T-helper 2 cell treated with Interferon-gamma antibody and Interleukin-4, amounts not matched to agents 5 μg/mL and 100 μg/mL, for 36 hours (primary cell): ENCODE measurements at regions not wholly inside any gene's neighbourhood (a gene's known extent, or its start where the extent isn't known, plus 50 kb on each side); places are given as distances from the start of the nearest gene placed in this dataset.

Experiments
- DNase-seq: peaks from one replicate; pipeline ENCODE4 v3.0.0; 2021; ENCODE audit warnings: low spot score
- H3K27ac Mint-ChIP-seq: one replicate; pipeline ENCODE4 v1.8.0; 2021; ENCODE audit warnings: mild to moderate bottlenecking, mixed read lengths
- H3K27me3 Mint-ChIP-seq: one replicate; pipeline ENCODE4 v1.8.0; 2021; ENCODE audit warnings: low read depth, mixed read lengths
- H3K36me3 Mint-ChIP-seq: one replicate; pipeline ENCODE4 v1.8.0; 2021; ENCODE audit warnings: low read depth, mixed read lengths
- H3K4me1 Mint-ChIP-seq: one replicate; pipeline ENCODE4 v1.8.0; 2021; ENCODE audit warnings: low read depth, mixed read lengths
- H3K4me3 Mint-ChIP-seq: one replicate; pipeline ENCODE4 v1.8.0; 2022; ENCODE audit warnings: mild to moderate bottlenecking, moderate library complexity, mixed read lengths
- H3K9me3 Mint-ChIP-seq: one replicate; pipeline ENCODE4 v1.8.0; 2021; ENCODE audit warnings: mixed read lengths

DNA sequence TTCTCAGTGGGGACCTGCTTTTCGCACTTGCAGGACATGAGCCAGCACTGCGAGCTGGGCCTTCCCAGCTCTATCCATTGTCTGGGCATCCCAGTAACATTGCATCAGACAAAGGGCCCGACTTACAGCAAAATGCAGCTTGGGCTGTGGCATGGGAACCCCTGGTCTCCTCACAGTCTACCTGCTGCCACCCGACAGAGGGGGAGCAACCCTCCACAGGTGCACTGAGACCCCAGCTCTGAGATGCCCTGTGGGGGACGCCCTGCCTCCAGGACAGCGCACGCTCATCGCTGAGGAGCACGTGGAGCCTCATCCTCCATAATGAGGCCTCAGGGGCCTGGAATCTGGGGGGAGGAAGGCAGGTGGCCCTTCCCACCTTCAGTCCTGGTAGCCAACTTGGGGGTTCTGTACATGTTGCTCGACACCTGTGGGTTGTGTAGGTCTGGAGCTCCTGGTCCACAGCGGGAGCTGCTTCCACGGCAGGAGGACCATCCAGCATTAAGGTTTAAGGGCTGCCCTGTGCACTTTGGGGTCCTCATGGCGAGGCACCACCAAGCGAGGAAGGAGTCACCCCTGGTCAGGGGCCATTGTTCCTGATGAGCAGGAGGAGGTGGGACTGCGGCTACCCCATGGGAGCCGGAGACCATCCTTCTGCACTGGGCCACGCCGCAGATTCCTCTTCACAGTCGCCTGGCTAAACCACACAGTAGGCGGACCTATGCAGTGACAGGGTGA lies 376.5 kb upstream of the IRX1 start:
- no peak for DNase-seq
- no peaks in the 10 kb centered on the region for H3K4me1 Mint-ChIP-seq
- no peak overlapping the region for H3K4me3 Mint-ChIP-seq
- H3K27ac Mint-ChIP-seq = no peak overlapping the region
- H3K36me3 Mint-ChIP-seq = no peaks in the 10 kb centered on the region
- H3K27me3 Mint-ChIP-seq = no peaks in the 10 kb centered on the region
- H3K9me3 Mint-ChIP-seq = peaks cover 3% of the 10 kb centered on the region

- Mint-ChIP-seq H3K4me3 (no peak overlapping the region), H3K27ac (no peak overlapping the region), H3K4me1 (no peaks in the 10 kb centered on the region), H3K36me3 (no peaks in the 10 kb centered on the region), H3K27me3 (no peaks in the 10 kb centered on the region), H3K9me3 (peaks cover 6% of the 10 kb centered on the region)
- DNase-seq = no peak
These were observed 377.7 kb upstream of the IRX1 start for GRCh38 chr5:3217771-3218495.

DNA sequence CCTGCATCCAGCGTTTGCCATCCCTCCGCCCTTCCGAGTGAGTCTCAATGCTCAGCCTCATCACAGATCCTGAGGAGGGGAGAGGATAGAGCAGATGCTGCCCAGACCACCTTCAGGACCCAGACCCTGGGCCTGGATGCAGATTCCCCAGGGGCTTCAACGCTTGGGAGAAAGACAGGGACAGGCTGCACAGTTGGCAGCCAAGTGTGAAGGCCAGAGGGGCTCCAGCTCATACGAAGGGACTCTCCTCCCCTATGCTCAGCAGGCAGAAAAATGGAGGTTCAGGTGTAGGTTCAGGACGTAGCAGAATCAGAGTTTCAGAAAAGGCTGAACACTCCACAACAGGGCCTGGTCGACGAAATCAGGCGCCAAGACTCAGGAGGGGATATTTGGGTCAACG lies 378.5 kb upstream of the IRX1 start:
- peaks cover 10% of the 10 kb centered on the region for H3K9me3 Mint-ChIP-seq
- no peak overlapping the region for H3K27ac Mint-ChIP-seq
- H3K36me3 Mint-ChIP-seq = no peaks in the 10 kb centered on the region
- H3K27me3 Mint-ChIP-seq = no peaks in the 10 kb centered on the region
- H3K4me3 Mint-ChIP-seq = no peak overlapping the region
- DNase-seq = no peak
- H3K4me1 Mint-ChIP-seq = no peaks in the 10 kb centered on the region

- no peaks in the 10 kb centered on the region for H3K4me1 Mint-ChIP-seq
- no peak for DNase-seq
- no peaks in the 10 kb centered on the region for H3K27me3 Mint-ChIP-seq
These were observed 379.2 kb upstream of the IRX1 start for GRCh38 chr5:3216386-3216785.

GRCh38 chr5:3214838-3215374 lies 380.7 kb upstream of the IRX1 start:
- no peak overlapping the region for H3K4me3 Mint-ChIP-seq
- H3K27ac Mint-ChIP-seq = no peak overlapping the region
- H3K4me1 Mint-ChIP-seq = no peaks in the 10 kb centered on the region
- no peaks in the 10 kb centered on the region for H3K27me3 Mint-ChIP-seq
- H3K9me3 Mint-ChIP-seq = peaks cover 14% of the 10 kb centered on the region
- no peaks in the 10 kb centered on the region for H3K36me3 Mint-ChIP-seq
- DNase-seq = no peak

More at GRCh38 chr5:3216386-3216785, 379.2 kb upstream of the IRX1 start:
- Mint-ChIP-seq H3K27ac (no peak overlapping the region), H3K36me3 (no peaks in the 10 kb centered on the region), H3K9me3 (peaks cover 10% of the 10 kb centered on the region), H3K4me3 (no peak overlapping the region)

DNA sequence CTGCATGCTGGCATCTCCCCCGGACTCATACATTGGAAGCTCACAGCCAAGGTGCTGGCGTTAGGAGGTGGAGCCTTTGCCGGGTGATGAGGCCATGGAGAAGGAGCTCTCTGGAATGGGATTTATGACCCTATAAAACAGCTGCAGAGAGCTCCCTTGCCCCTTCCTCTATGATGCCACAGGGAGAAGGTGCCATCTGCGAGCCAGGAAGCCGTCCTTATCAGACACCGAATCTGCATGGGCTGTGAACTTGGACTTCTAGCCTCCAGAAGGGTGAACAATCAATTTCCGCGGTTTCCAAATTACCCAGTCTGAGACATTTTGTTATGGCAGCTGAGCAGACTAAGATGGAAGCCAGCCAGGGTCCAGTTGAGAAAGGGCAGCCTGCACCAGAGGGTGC lies 381.2 kb upstream of the IRX1 start:
- no peak for DNase-seq
- H3K4me3 Mint-ChIP-seq = no peak overlapping the region
- H3K4me1 Mint-ChIP-seq = no peaks in the 10 kb centered on the region
- no peaks in the 10 kb centered on the region for H3K36me3 Mint-ChIP-seq
- H3K27me3 Mint-ChIP-seq = no peaks in the 10 kb centered on the region
- no peak overlapping the region for H3K27ac Mint-ChIP-seq
- H3K9me3 Mint-ChIP-seq = peaks cover 14% of the 10 kb centered on the region

DNA sequence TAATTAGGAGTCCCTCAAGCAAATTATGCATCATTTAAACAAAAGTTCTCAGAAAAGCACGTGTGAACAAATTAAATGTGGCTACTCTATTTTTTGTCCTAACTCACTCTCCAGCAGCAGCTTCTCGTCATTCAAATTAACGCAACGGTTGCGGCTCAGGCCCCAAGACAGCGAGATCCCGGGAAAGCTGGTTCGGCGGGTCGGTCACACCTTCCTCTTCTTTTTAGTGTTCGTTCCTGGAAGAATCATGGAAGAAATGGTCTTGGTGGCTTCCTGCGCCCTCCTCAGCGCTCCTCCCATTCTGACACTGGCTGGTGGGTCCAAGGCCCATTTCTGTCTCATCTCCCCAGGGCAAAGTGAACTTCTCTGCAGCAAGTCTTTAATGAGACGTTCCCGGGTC lies 382.8 kb upstream of the IRX1 start:
- H3K9me3 Mint-ChIP-seq = peaks cover 16% of the 10 kb centered on the region
- H3K4me3 Mint-ChIP-seq = no peak overlapping the region
- no peaks in the 10 kb centered on the region for H3K4me1 Mint-ChIP-seq
- H3K27me3 Mint-ChIP-seq = no peaks in the 10 kb centered on the region
- no peak overlapping the region for H3K27ac Mint-ChIP-seq
- DNase-seq = no peak
- no peaks in the 10 kb centered on the region for H3K36me3 Mint-ChIP-seq

DNA sequence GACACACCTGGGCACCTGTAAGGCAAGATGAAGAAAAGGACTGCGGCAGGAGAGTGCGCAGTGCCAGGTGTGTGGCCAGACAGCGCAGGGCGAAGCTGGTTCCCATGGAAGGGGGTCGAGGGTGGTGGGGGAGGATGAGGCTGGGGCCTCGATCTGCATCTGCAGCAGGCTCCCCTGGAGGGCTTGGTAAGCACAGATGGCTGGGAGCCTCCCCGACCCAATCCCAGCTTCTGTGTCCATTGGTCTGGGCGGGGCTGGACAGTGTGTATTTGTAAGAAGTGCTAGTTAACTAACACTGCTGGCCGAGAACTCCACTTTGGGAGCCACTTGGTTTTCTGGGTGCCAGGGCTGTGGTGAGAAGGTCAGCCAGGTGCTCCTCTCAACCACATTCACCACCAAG lies 385.1 kb upstream of the IRX1 start:
- no peak overlapping the region for H3K4me3 Mint-ChIP-seq
- H3K4me1 Mint-ChIP-seq = no peaks in the 10 kb centered on the region
- H3K9me3 Mint-ChIP-seq = peaks cover 15% of the 10 kb centered on the region

GRCh38 chr5:3209918-3210317 lies 385.7 kb upstream of the IRX1 start:
- no peak overlapping the region for H3K27ac Mint-ChIP-seq
- H3K27me3 Mint-ChIP-seq = no peaks in the 10 kb centered on the region
- no peak overlapping the region for H3K4me3 Mint-ChIP-seq
- H3K36me3 Mint-ChIP-seq = no peaks in the 10 kb centered on the region
- no peak for DNase-seq
- H3K9me3 Mint-ChIP-seq = peaks cover 20% of the 10 kb centered on the region
- no peaks in the 10 kb centered on the region for H3K4me1 Mint-ChIP-seq

More for the DNA sequence above, 385.1 kb upstream of the IRX1 start:
- no peaks in the 10 kb centered on the region for H3K36me3 Mint-ChIP-seq
- no peaks in the 10 kb centered on the region for H3K27me3 Mint-ChIP-seq
- H3K27ac Mint-ChIP-seq = no peak overlapping the region
- DNase-seq = no peak

DNA sequence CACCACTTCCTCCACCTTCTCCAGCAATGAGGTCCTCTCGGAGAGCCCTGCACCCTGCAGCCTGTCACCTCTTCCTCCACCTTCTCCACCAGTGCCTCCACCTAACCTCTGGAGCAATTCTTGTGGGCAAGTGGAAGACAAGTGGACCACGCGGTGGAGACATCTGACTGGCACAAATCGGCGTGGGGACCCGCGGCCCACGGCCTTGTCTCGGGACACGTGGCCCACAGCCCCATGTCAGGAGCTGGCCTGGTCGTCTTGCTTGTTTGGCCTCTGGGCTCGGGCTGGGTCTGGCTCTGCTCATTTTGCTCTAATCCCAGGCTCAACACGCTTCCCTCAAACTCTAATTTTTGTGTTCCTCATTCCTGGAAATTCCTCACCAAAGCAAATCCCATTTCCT lies 393.1 kb upstream of the IRX1 start:
- Mint-ChIP-seq H3K36me3 (peaks cover 1% of the 10 kb centered on the region), H3K4me3 (no peak overlapping the region), H3K27ac (no peak overlapping the region), H3K27me3 (peaks cover 3% of the 10 kb centered on the region), H3K4me1 (no peaks in the 10 kb centered on the region), H3K9me3 (peaks cover 10% of the 10 kb centered on the region)
- no peak for DNase-seq

DNA sequence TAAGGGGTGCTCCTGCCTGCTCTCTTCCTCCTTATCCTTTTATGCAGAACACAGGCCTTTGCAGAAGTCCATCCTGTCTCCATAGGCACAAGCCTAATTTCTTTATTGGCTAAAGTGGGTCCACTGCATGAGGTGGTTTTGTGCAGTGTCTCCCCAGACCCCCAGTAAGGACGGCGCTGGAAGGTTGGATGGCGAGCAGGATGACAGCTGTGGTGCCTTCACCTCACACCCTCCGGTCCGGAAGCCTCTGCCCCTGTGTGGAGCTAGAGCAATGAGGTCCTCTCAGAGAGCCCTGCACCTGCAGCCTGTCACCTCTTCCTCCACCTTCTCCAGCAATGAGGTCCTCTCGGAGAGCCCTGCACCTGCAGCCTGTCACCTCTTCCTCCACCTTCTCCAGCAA lies 393.7 kb upstream of the IRX1 start:
- DNase-seq = no peak
- H3K9me3 Mint-ChIP-seq = peaks cover 10% of the 10 kb centered on the region
- H3K4me1 Mint-ChIP-seq = no peaks in the 10 kb centered on the region
- peaks cover 7% of the 10 kb centered on the region for H3K27me3 Mint-ChIP-seq
- no peak overlapping the region for H3K4me3 Mint-ChIP-seq
- H3K36me3 Mint-ChIP-seq = peaks cover 1% of the 10 kb centered on the region
- H3K27ac Mint-ChIP-seq = no peak overlapping the region

GRCh38 chr5:3201121-3201520 lies 394.5 kb upstream of the IRX1 start:
- Mint-ChIP-seq H3K27me3 (peaks cover 7% of the 10 kb centered on the region), H3K27ac (no peak overlapping the region), H3K4me3 (no peak overlapping the region)

DNA sequence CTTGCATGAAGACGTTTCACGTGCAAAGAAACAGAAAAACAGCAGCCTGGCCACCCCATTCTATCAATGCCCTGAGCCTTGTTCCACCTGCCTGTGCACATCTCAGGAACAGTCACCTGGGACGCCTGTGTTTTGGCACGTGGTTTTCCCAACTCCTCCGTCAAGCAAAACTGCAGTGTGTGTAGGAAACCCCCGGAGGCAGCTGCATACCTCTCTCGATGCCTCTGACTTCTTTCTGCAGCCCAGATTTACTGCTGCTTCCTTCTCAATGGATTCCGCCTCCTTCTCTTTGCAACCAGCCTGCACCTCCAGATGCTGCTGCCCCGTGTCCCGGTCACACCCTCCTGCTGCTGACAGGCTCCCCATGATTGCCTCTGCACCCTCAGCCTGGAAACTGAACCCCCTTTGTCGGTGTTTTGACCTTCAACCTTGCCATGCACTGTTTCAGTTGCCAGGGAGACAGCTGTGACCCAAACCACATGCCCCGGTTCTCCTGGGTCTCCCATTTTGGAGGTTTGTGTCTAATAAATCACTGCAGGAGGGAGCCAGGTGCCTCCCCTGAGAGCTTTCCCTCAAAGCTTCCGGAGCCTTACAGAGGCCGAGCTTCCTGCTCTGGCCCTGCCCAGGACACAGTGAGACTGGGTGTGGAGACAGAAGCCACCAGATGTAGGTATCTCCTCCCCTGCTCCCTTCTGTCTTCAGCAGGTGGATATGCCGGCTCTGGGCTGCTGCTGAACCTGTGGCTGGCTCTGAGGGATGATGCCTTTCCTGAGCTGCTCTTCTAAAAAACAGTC lies 395.5 kb upstream of the IRX1 start:
- peaks cover 1% of the 10 kb centered on the region for H3K36me3 Mint-ChIP-seq
- peaks cover 5% of the 10 kb centered on the region for H3K9me3 Mint-ChIP-seq
- no peak overlapping the region for H3K4me3 Mint-ChIP-seq
- DNase-seq = no peak
- H3K4me1 Mint-ChIP-seq = no peaks in the 10 kb centered on the region
- peaks cover 7% of the 10 kb centered on the region for H3K27me3 Mint-ChIP-seq
- H3K27ac Mint-ChIP-seq = no peak overlapping the region

More at GRCh38 chr5:3201121-3201520, 394.5 kb upstream of the IRX1 start:
- H3K36me3 Mint-ChIP-seq = peaks cover 1% of the 10 kb centered on the region
- H3K4me1 Mint-ChIP-seq = no peaks in the 10 kb centered on the region
- peaks cover 10% of the 10 kb centered on the region for H3K9me3 Mint-ChIP-seq
- no peak for DNase-seq

DNA sequence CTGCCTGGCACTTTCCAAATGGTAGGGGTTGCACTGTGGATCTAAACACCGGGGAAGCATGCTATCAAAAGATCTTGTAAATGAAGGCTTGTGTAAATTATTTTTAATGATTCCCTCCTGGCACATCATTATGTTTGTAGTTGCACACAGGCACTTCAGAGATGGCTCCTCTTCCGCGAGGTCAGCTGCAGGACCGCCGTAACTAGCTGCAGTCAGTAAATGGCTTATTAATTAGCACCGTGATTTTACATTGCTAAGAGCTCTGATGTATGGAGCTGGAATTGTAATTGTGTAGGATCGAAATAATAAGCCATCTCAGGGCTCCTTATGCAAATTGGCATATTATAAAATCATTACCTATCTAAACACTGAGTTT lies 397.6 kb upstream of the IRX1 start:
- peaks cover 1% of the 10 kb centered on the region for H3K36me3 Mint-ChIP-seq
- peaks cover 3% of the 10 kb centered on the region for H3K9me3 Mint-ChIP-seq
- no peak for DNase-seq
- H3K27ac Mint-ChIP-seq = no peak overlapping the region
- peaks cover 7% of the 10 kb centered on the region for H3K27me3 Mint-ChIP-seq
- no peak overlapping the region for H3K4me3 Mint-ChIP-seq
- no peaks in the 10 kb centered on the region for H3K4me1 Mint-ChIP-seq
